GM12878 (cell line): ENCODE measurements at regions not wholly inside any gene's neighbourhood (a gene's known extent, or its start where the extent isn't known, plus 50 kb on each side); places are given as distances from the start of the nearest gene placed in this dataset.

Experiments used
- ATAC-seq: fragments of 200-7000 bp; cut with Tn5 transposase; 3 replicates; pipeline ENCODE4 v1.9.1; 2020; ENCODE audit warnings: mild to moderate bottlenecking, moderate library complexity
- BruUV-seq: library from RNA; stranded (reverse); fragments of 400-500 nt; replicated peaks from 2 replicates; lab custom pipeline; 2021; lab: Mats Ljungman, UMichigan
- CTCF ChIA-PET: fragments of 300-600 bp; sonication (Branson Sonifier 250); formaldehyde crosslinking; extraction: SDS; loops from one replicate; lab custom pipeline; 2021; ENCODE audit warnings: inconsistent platforms; lab: Yijun Ruan, JAX
- POLR2A ChIA-PET: fragments of 350-600 bp; formaldehyde crosslinking; extraction: SDS; loops from one replicate; lab custom pipeline; 2021; ENCODE audit warnings: inconsistent platforms; lab: Charles Lee
- RAD21 ChIA-PET: fragments of 300-600 bp; sonication (Branson Sonifier 250); formaldehyde crosslinking; loops from one replicate; lab custom pipeline; 2023; ENCODE audit warnings: antibody characterized with exemption; ENCODE audit not compliant: unreplicated experiment; lab: Charles Lee
- SMC1A ChIA-PET: fragments of 300-600 bp; sonication (Branson Sonifier 250); formaldehyde crosslinking; loops from one replicate; lab custom pipeline; 2023; ENCODE audit not compliant: unreplicated experiment, uncharacterized antibody; lab: Charles Lee
- DNase-seq: peaks from one replicate; pipeline ENCODE4 v3.0.0-alpha.2; 2011; ENCODE audit warnings: low read depth, low spot score
- FAIRE-seq: peaks from 3 replicates; lab custom pipeline; 2011; peaks lifted over from hg19 to GRCh38; lab: Jason Lieb, UNC
- H2AFZ ChIP-seq: 2 replicates; pipeline ENCODE4 v1.6.0; 2011; ENCODE audit warnings: low read depth, low read length, control low read depth; ENCODE audit not compliant: control insufficient read depth
- H3K27ac ChIP-seq: 2 replicates; pipeline ENCODE4 v1.5.1; 2011; ENCODE audit warnings: control low read depth; ENCODE audit not compliant: control insufficient read depth, insufficient read depth
- H3K27me3 ChIP-seq, 2 experiments: replicated peaks in 1 of 2; 2 replicates each; pipeline versions ENCODE4 v1.6.0 to v1.6.1; 2011; ENCODE audit warnings: low read length in 1 of 2; ENCODE audit not compliant: control insufficient read depth in 2 of 2, insufficient read depth in 2 of 2
- H3K36me3 ChIP-seq, 2 experiments: 2 replicates each; pipeline ENCODE4 v1.5.1; 2011; ENCODE audit warnings: low read length in 1 of 2; ENCODE audit not compliant: control insufficient read depth in 2 of 2, insufficient read depth in 2 of 2
- H3K4me1 ChIP-seq: 2 replicates; pipeline ENCODE4 v1.6.1; 2011; ENCODE audit warnings: mild to moderate bottlenecking, low read length, moderate library complexity, mixed read lengths; ENCODE audit not compliant: control insufficient read depth, insufficient read depth
- H3K4me2 ChIP-seq: 2 replicates; pipeline ENCODE4 v1.6.0; 2011; ENCODE audit warnings: control low read depth; ENCODE audit not compliant: control insufficient read depth, insufficient read depth
- H3K4me3 ChIP-seq: fragments of 200-600 bp; sonication (generic); 2 replicates; pipeline ENCODE4 v1.5.1; 2016
- H3K79me2 ChIP-seq: 2 replicates; pipeline ENCODE4 v1.6.0; 2011; ENCODE audit warnings: low read length; ENCODE audit not compliant: control insufficient read depth, insufficient read depth
- H3K9ac ChIP-seq: 2 replicates; pipeline ENCODE4 v1.8.0; 2011; ENCODE audit warnings: low read length, control low read depth, mixed read lengths; ENCODE audit not compliant: control insufficient read depth, insufficient read depth
- H3K9me3 ChIP-seq: replicated peaks from 3 replicates; pipeline ENCODE4 v1.5.1; 2011; ENCODE audit warnings: mild to moderate bottlenecking, low read length; ENCODE audit not compliant: control insufficient read depth, insufficient read depth
- H4K20me1 ChIP-seq: 2 replicates; pipeline ENCODE4 v1.6.0; 2011; ENCODE audit not compliant: control insufficient read depth, insufficient read depth
- EED ChIP-seq: sonication (generic); IDR thresholded peaks from 2 replicates; pipeline ENCODE4 v1.6.1; 2016; ENCODE audit warnings: antibody characterized with exemption, low read depth
- EZH2 ChIP-seq: IDR thresholded peaks from 2 replicates; pipeline ENCODE4 v1.6.1; 2012; ENCODE audit warnings: low read depth, mild to moderate bottlenecking, control low read depth, inconsistent platforms, low read length, borderline replicate concordance; ENCODE audit not compliant: control insufficient read depth
- GATAD2B ChIP-seq: fragments of 450-650 bp; conservative IDR thresholded peaks from 2 replicates; pipeline ENCODE4 v1.6.1; 2017; ENCODE audit warnings: low read depth, mild to moderate bottlenecking, moderate library complexity
- IRF3 ChIP-seq: fragments of 450-650 bp; IDR thresholded peaks from 2 replicates; pipeline ENCODE4 v1.6.1; 2014; ENCODE audit warnings: mild to moderate bottlenecking
- POLR2AphosphoS5 ChIP-seq: IDR thresholded peaks from 2 replicates; pipeline ENCODE4 v1.6.1; 2011; ENCODE audit warnings: mild to moderate bottlenecking, low read length, inconsistent platforms
- RAD51 ChIP-seq: fragments of 450-650 bp; IDR thresholded peaks from 2 replicates; pipeline ENCODE4 v1.6.1; 2016; ENCODE audit warnings: moderate library complexity, mild to moderate bottlenecking, inconsistent platforms
- SMAD1 ChIP-seq: fragments of 450-650 bp; IDR thresholded peaks from 2 replicates; pipeline ENCODE4 v1.6.1; 2018; ENCODE audit warnings: mild to moderate bottlenecking, low read depth; ENCODE audit not compliant: partially characterized antibody
- SP1 ChIP-seq: IDR thresholded peaks from one replicate; pipeline ENCODE4 v1.6.1; 2011; ENCODE audit warnings: low read depth, low read length
- SREBF2 ChIP-seq: IDR thresholded peaks from 2 replicates; pipeline ENCODE4 v1.6.1; 2012; ENCODE audit warnings: mild to moderate bottlenecking, low read length
- STAT1 ChIP-seq: fragments of 450-650 bp; conservative IDR thresholded peaks from 2 replicates; pipeline ENCODE4 v1.6.1; 2014; ENCODE audit warnings: antibody characterized with exemption, mild to moderate bottlenecking
- TCF12 ChIP-seq: IDR thresholded peaks from 2 replicates; pipeline ENCODE4 v1.6.1; 2011; ENCODE audit warnings: low read depth, mild to moderate bottlenecking, low read length
- ZNF217 ChIP-seq: fragments of 450-650 bp; IDR thresholded peaks from 2 replicates; pipeline ENCODE4 v1.6.1; 2017; ENCODE audit warnings: antibody characterized with exemption, mild to moderate bottlenecking
- ZNF622 ChIP-seq: fragments of 450-650 bp; IDR thresholded peaks from 2 replicates; pipeline ENCODE4 v1.6.1; 2017; ENCODE audit warnings: mild to moderate bottlenecking, inconsistent platforms
- WGBS: methylation state at CpG from one replicate; pipeline ENCODE4 v1.1.6; 2016; ENCODE audit warnings: low lambda C conversion rate; ENCODE audit not compliant: insufficient replicate concordance, insufficient coverage; ENCODE audit errors: missing lambda C conversion rate; 5-methylcytosine and 5-hydroxymethylcytosine counted together
- in situ Hi-C: fragments of 300-500 bp; cut with MboI; formaldehyde crosslinking; loops from 9 replicates; pipeline ENCODE4 v1.14.3; 2018; ENCODE audit warnings: mixed read lengths
- intact Hi-C: fragments of 100-400 bp; cut with micrococcal nuclease; formaldehyde crosslinking; loops from one replicate; pipeline ENCODE4 v1.14.2; 2022; ENCODE audit not compliant: unreplicated experiment
- TF ChIP-seq, protein P1 (sequence below): fragments of 450-650 bp; IDR thresholded peaks from 2 replicates; pipeline ENCODE4 v1.6.1; 2017; ENCODE audit warnings: mild to moderate bottlenecking, moderate library complexity

- Histone ChIP-seq H2AFZ (no peak overlapping the region), H3K36me3 (no peaks in the 10 kb centered on the region), H3K79me2 (no peaks in the 10 kb centered on the region), H3K9ac (no peak overlapping the region), H3K4me1 (no peaks in the 10 kb centered on the region), H3K27me3 (peaks cover 0 to 2% of the 10 kb centered on the region in 2 experiments; a peak in 2 of 4 replicates), H3K4me3 (no peak overlapping the region), H3K9me3 (no peaks in the 10 kb centered on the region), H3K4me2 (no peak overlapping the region), H3K27ac (no peak overlapping the region), H4K20me1 (no peaks in the 10 kb centered on the region)
- in situ Hi-C loops (no loop called here), intact Hi-C loops (no loop called here)
- no TSS peak for BruUV-seq
- ATAC-seq (no peak), DNase-seq (no peak), FAIRE-seq (no peak)
- ChIA-PET CTCF (no interaction called here), SMC1A (no interaction called here), POLR2A (no interaction called here), RAD21 (no interaction called here)
- TF ChIP-seq RAD51 (no peak), IRF3 (no peak), STAT1 (no peak), SMAD1 (no peak), GATAD2B (no peak), SREBF2 (no peak), ZNF622 (no peak), POLR2AphosphoS5 (no peak)
Measured at GRCh38 chr1:182242641-182243040, 148.9 kb downstream of the GLUL start.

- ChIA-PET RAD21 (no interaction called here), POLR2A (no interaction called here), SMC1A (interaction anchor here (0.6 kb wide), 1 partner anchor 107 kb away, joined by 3 read pairs; no protein-coding TSS in a partner anchor), CTCF (no interaction called here)
- BruUV-seq = no TSS peak
- Histone ChIP-seq H3K27me3 (peaks cover 0 to 2% of the 10 kb centered on the region in 2 experiments; a peak in 2 of 4 replicates), H3K36me3 (no peaks in the 10 kb centered on the region), H3K79me2 (no peaks in the 10 kb centered on the region), H2AFZ (no peak overlapping the region), H3K4me1 (no peaks in the 10 kb centered on the region), H3K9me3 (no peaks in the 10 kb centered on the region), H3K27ac (no peak overlapping the region), H3K9ac (no peak overlapping the region), H4K20me1 (no peaks in the 10 kb centered on the region), H3K4me3 (no peak overlapping the region), H3K4me2 (no peak overlapping the region)
- FAIRE-seq (no peak), ATAC-seq (no peak), DNase-seq (no peak)
- intact Hi-C loops (no loop called here), in situ Hi-C loops (no loop called here)
- 94% methylated on average over 2 of the region's 2 CpGs for WGBS
- TF ChIP-seq SP1 = no peak
- no peak for TF ChIP-seq STAT1
- no peak for TF ChIP-seq EZH2
- TF ChIP-seq EED = no peak
- no peak for TF ChIP-seq ZNF217
- TF ChIP-seq, protein P1, sequence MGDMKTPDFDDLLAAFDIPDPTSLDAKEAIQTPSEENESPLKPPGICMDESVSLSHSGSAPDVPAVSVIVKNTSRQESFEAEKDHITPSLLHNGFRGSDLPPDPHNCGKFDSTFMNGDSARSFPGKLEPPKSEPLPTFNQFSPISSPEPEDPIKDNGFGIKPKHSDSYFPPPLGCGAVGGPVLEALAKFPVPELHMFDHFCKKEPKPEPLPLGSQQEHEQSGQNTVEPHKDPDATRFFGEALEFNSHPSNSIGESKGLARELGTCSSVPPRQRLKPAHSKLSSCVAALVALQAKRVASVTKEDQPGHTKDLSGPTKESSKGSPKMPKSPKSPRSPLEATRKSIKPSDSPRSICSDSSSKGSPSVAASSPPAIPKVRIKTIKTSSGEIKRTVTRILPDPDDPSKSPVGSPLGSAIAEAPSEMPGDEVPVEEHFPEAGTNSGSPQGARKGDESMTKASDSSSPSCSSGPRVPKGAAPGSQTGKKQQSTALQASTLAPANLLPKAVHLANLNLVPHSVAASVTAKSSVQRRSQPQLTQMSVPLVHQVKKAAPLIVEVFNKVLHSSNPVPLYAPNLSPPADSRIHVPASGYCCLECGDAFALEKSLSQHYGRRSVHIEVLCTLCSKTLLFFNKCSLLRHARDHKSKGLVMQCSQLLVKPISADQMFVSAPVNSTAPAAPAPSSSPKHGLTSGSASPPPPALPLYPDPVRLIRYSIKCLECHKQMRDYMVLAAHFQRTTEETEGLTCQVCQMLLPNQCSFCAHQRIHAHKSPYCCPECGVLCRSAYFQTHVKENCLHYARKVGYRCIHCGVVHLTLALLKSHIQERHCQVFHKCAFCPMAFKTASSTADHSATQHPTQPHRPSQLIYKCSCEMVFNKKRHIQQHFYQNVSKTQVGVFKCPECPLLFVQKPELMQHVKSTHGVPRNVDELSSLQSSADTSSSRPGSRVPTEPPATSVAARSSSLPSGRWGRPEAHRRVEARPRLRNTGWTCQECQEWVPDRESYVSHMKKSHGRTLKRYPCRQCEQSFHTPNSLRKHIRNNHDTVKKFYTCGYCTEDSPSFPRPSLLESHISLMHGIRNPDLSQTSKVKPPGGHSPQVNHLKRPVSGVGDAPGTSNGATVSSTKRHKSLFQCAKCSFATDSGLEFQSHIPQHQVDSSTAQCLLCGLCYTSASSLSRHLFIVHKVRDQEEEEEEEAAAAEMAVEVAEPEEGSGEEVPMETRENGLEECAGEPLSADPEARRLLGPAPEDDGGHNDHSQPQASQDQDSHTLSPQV = no peak
- no peak for TF ChIP-seq TCF12
Measured at GRCh38 chr1:182240085-182240484, 151.5 kb downstream of the GLUL start.
